Suprapubic skin (tissue), 4 donors: ENCODE measurements at regions not wholly inside any gene's neighbourhood (a gene's known extent, or its start where the extent isn't known, plus 50 kb on each side); places are given as distances from the start of the nearest gene placed in this dataset.

Source experiments
- CTCF ChIP-seq, 2 donors: fragments of 200-600 bp in 1 of 2; fragments of 450-650 bp in 1 of 2; sonication (generic) in 1 of 2; IDR thresholded peaks; one replicate each; pipeline ENCODE4 v1.5.1; 2016 to 2019; ENCODE audit warnings: antibody characterized with exemption in 2 of 2, mild to moderate bottlenecking in 1 of 2, moderate library complexity in 1 of 2
- EP300 ChIP-seq: sonication (generic); formaldehyde crosslinking; IDR thresholded peaks from one replicate; pipeline ENCODE4 v1.6.1; 2017; ENCODE audit warnings: antibody characterized with exemption
- POLR2A ChIP-seq, 2 donors: fragments of 450-650 bp; IDR thresholded peaks; one replicate each; pipeline ENCODE4 v1.6.1; 2017; ENCODE audit warnings: antibody characterized with exemption in 2 of 2, mild to moderate bottlenecking in 2 of 2, moderate library complexity in 2 of 2
- POLR2AphosphoS5 ChIP-seq, 3 donors: sonication (generic); formaldehyde crosslinking; IDR thresholded peaks; one replicate each; pipeline ENCODE4 v1.6.1; 2017; ENCODE audit warnings: antibody characterized with exemption in 3 of 3

GRCh38 chr17:79669861-79670260 lies 59.0 kb upstream of the RBFOX3 start:
- TF ChIP-seq CTCF (IDR thresholded peaks at IDR 0.05) (no peak), POLR2AphosphoS5 (IDR thresholded peaks at IDR 0.05) (no peak), EP300 (no peak), POLR2A (IDR thresholded peaks at IDR 0.05) (no peak)
